Hepatocyte (in vitro differentiated cells): ENCODE measurements at regions not wholly inside any gene's neighbourhood (a gene's known extent, or its start where the extent isn't known, plus 50 kb on each side); places are given as distances from the start of the nearest gene placed in this dataset.

Source experiments
- DNase-seq: peaks from one replicate; pipeline ENCODE4 v3.0.0-alpha.2; 2016; ENCODE audit warnings: low spot score
- H2AFZ ChIP-seq: fragments of 200-600 bp; sonication (generic); 2 replicates; pipeline ENCODE4 v1.6.0; 2016; ENCODE audit warnings: antibody characterized with exemption, mild to moderate bottlenecking
- H3K27ac ChIP-seq: fragments of 200-600 bp; sonication (generic); 2 replicates; pipeline ENCODE4 v1.5.1; 2016; ENCODE audit warnings: mild to moderate bottlenecking
- H3K27me3 ChIP-seq: fragments of 200-600 bp; sonication (generic); 2 replicates; pipeline ENCODE4 v1.6.1; 2016
- H3K36me3 ChIP-seq: fragments of 200-600 bp; sonication (generic); replicated peaks from 2 replicates; pipeline ENCODE4 v1.5.1; 2016; ENCODE audit warnings: low read depth; ENCODE audit not compliant: insufficient read depth
- H3K4me1 ChIP-seq: fragments of 200-600 bp; sonication (generic); 2 replicates; pipeline ENCODE4 v1.5.1; 2016; ENCODE audit warnings: mild to moderate bottlenecking, moderate library complexity; ENCODE audit not compliant: insufficient read depth
- H3K4me2 ChIP-seq: fragments of 200-600 bp; sonication (generic); 2 replicates; pipeline ENCODE4 v1.6.0; 2016
- H3K4me3 ChIP-seq: fragments of 200-600 bp; sonication (generic); 2 replicates; pipeline ENCODE4 v1.5.1; 2016; ENCODE audit warnings: mild to moderate bottlenecking
- H3K79me2 ChIP-seq: fragments of 200-600 bp; sonication (generic); 2 replicates; pipeline ENCODE4 v1.6.0; 2017; ENCODE audit warnings: mild to moderate bottlenecking
- H3K9me2 ChIP-seq: fragments of 200-600 bp; sonication (generic); replicated peaks from 2 replicates; pipeline ENCODE4 v1.6.0; 2017; ENCODE audit warnings: mild to moderate bottlenecking; ENCODE audit not compliant: insufficient read depth
- H3K9me3 ChIP-seq: fragments of 200-600 bp; sonication (generic); 2 replicates; pipeline ENCODE4 v1.5.1; 2016; ENCODE audit warnings: low read depth, mild to moderate bottlenecking
- H4K20me1 ChIP-seq: fragments of 200-600 bp; sonication (generic); 2 replicates; pipeline ENCODE4 v1.6.0; 2016; ENCODE audit warnings: mild to moderate bottlenecking; ENCODE audit not compliant: insufficient read depth, poor library complexity, severe bottlenecking
- CTCF ChIP-seq: fragments of 200-600 bp; sonication (generic); IDR thresholded peaks from 2 replicates; pipeline ENCODE4 v1.5.1; 2016; ENCODE audit warnings: antibody characterized with exemption, mild to moderate bottlenecking; ENCODE audit not compliant: poor library complexity
- EZH2 ChIP-seq: fragments of 200-600 bp; sonication (generic); IDR thresholded peaks from 2 replicates; pipeline ENCODE4 v1.6.1; 2016; ENCODE audit warnings: antibody characterized with exemption, mild to moderate bottlenecking, borderline replicate concordance
- EZH2phosphoT487 ChIP-seq: fragments of 200-600 bp; sonication (generic); IDR thresholded peaks from one replicate; pipeline ENCODE4 v1.6.1; 2018; ENCODE audit warnings: antibody characterized with exemption, mild to moderate bottlenecking, low read depth, moderate library complexity; ENCODE audit not compliant: unreplicated experiment, severe bottlenecking
- WGBS: methylation state at CpG from one replicate; pipeline ENCODE4 v1.1.6; 2016; ENCODE audit warnings: low lambda C conversion rate; ENCODE audit errors: missing lambda C conversion rate; 5-methylcytosine and 5-hydroxymethylcytosine counted together

DNA sequence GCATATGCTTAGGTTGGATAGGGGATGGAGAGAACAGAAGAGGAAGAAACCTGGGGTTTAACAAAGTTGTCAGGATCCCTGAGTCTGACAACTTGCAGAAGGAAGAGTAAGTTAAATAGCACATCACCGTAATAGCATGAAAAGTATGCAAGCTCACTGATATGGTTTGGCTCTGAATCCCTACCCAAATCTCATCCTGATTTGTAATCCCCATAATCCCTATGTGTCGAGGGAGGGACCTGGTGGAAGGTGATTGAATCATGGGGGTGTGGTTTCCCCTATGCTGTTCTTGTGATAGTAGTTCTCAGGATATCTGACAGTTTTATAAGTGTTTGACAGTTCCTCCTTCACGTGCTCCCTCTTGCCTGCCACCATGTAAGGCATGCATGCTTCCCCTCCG lies 193.3 kb downstream of the PSAT1 start:
- DNase-seq: no peak

GRCh38 chr9:78491402-78491801 lies 194.5 kb downstream of the PSAT1 start:
- H3K9me2 ChIP-seq: no peaks in the 10 kb centered on the region
- no peaks in the 10 kb centered on the region for H3K79me2 ChIP-seq
- H3K27me3 ChIP-seq: no peaks in the 10 kb centered on the region
- TF ChIP-seq CTCF (no peak), EZH2phosphoT487 (no peak), EZH2 (no peak)
- WGBS: 81% methylated on average over 3 of the region's 3 CpGs
- H2AFZ ChIP-seq: no peak overlapping the region
- H3K27ac ChIP-seq: no peak overlapping the region
- DNase-seq: no peak
- no peaks in the 10 kb centered on the region for H3K36me3 ChIP-seq
- no peaks in the 10 kb centered on the region for H4K20me1 ChIP-seq
- no peak overlapping the region for H3K4me3 ChIP-seq
- no peaks in the 10 kb centered on the region for H3K9me3 ChIP-seq
- no peaks in the 10 kb centered on the region for H3K4me1 ChIP-seq
- no peak overlapping the region for H3K4me2 ChIP-seq

More for the DNA sequence above, 193.3 kb downstream of the PSAT1 start:
- 66% methylated on average over 4 of the region's 4 CpGs for WGBS
- Histone ChIP-seq H4K20me1 (no peaks in the 10 kb centered on the region), H3K9me2 (no peaks in the 10 kb centered on the region), H3K79me2 (no peaks in the 10 kb centered on the region), H3K4me1 (no peaks in the 10 kb centered on the region), H3K4me3 (no peak overlapping the region), H3K27ac (no peak overlapping the region), H2AFZ (no peak overlapping the region), H3K4me2 (no peak overlapping the region), H3K9me3 (no peaks in the 10 kb centered on the region), H3K36me3 (no peaks in the 10 kb centered on the region), H3K27me3 (no peaks in the 10 kb centered on the region)
- no peak for TF ChIP-seq CTCF
- no peak for TF ChIP-seq EZH2phosphoT487

- Histone ChIP-seq H3K79me2 (no peaks in the 10 kb centered on the region), H2AFZ (no peak overlapping the region), H3K9me3 (no peaks in the 10 kb centered on the region), H3K4me1 (no peaks in the 10 kb centered on the region), H3K27me3 (no peaks in the 10 kb centered on the region), H4K20me1 (no peaks in the 10 kb centered on the region), H3K27ac (no peak overlapping the region), H3K4me2 (no peak overlapping the region), H3K36me3 (no peaks in the 10 kb centered on the region), H3K9me2 (no peaks in the 10 kb centered on the region), H3K4me3 (no peak overlapping the region)
- WGBS: 89% methylated on average over 2 of the region's 2 CpGs
- no peak for DNase-seq
- no peak for TF ChIP-seq CTCF
Measured at GRCh38 chr9:78493166-78493742, 196.3 kb downstream of the PSAT1 start.

DNA sequence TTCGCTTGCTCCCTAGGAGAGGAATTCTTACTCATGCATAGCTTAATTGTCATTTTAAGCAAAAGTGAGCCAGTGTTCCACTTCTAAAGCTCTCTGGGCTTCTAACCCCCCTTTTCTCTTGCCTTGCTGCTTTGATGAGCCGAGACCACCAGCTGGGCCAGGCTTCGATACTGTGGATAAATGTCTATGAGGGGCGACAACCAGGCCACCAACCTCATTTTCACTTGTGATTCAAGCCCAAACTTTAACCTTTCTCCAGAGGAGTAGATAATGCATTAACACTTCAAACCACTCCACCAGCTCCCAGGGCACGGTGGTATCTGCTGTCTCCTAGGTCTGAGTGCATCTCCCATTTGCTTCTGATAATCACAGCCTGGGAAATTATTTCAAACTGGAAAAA lies 205.6 kb downstream of the PSAT1 start:
- no peak for DNase-seq
- Histone ChIP-seq H3K4me3 (no peak overlapping the region), H4K20me1 (no peaks in the 10 kb centered on the region), H3K27ac (no peak overlapping the region), H3K9me2 (no peaks in the 10 kb centered on the region), H3K27me3 (no peaks in the 10 kb centered on the region), H3K79me2 (no peaks in the 10 kb centered on the region), H3K36me3 (no peaks in the 10 kb centered on the region), H3K4me2 (no peak overlapping the region), H3K9me3 (no peaks in the 10 kb centered on the region), H2AFZ (no peak overlapping the region), H3K4me1 (no peaks in the 10 kb centered on the region)
- 80% methylated on average over 5 of the region's 5 CpGs for WGBS
- TF ChIP-seq EZH2: no peak
- TF ChIP-seq EZH2phosphoT487: no peak
- TF ChIP-seq CTCF: no peak
